ENCODE measurements at regions not wholly inside any gene's neighbourhood (a gene's known extent, or its start where the extent isn't known, plus 50 kb on each side); places are given as distances from the start of the nearest gene placed in this dataset.

- CTCF ChIA-PET, result no interaction called here
- DNase-seq (ENCODE audit: extremely low spot score), result no peak
- TF ChIP-seq, protein P1, sequence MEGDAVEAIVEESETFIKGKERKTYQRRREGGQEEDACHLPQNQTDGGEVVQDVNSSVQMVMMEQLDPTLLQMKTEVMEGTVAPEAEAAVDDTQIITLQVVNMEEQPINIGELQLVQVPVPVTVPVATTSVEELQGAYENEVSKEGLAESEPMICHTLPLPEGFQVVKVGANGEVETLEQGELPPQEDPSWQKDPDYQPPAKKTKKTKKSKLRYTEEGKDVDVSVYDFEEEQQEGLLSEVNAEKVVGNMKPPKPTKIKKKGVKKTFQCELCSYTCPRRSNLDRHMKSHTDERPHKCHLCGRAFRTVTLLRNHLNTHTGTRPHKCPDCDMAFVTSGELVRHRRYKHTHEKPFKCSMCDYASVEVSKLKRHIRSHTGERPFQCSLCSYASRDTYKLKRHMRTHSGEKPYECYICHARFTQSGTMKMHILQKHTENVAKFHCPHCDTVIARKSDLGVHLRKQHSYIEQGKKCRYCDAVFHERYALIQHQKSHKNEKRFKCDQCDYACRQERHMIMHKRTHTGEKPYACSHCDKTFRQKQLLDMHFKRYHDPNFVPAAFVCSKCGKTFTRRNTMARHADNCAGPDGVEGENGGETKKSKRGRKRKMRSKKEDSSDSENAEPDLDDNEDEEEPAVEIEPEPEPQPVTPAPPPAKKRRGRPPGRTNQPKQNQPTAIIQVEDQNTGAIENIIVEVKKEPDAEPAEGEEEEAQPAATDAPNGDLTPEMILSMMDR (IDR thresholded peaks at IDR 0.05; ENCODE audit: control extremely low read depth, extremely low read depth, low read depth, missing control alignments), result no peak
- POLR2A ChIA-PET, result no interaction called here
These were observed 341.0 kb upstream of the CD180 start for GRCh38 chr5:67537439-67538148.

DNA sequence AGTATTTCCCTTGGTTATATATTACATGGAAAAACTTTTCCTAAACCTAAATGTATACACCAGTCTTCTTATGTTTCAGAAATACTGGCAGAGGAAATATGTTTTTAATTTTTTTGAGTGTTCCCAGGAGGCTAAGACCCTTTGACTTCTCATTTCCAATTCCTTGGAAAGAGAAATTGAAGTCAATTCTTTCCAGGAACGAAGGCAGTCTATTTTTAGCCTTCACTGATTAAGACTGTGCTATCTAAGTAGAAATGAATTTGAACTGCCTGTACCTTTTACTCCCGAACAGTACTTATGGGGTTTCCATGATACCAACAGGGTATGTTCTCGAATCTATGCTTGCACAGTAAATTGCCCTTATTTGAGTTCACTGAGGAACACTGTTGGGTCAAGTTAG, 340.3 kb upstream of the CD180 start:
- TF ChIP-seq, protein P1 (IDR thresholded peaks at IDR 0.05; ENCODE audit: control extremely low read depth, extremely low read depth, low read depth, missing control alignments), result no peak
- ChIA-PET POLR2A (no interaction called here), CTCF (no interaction called here)
- DNase-seq (ENCODE audit: extremely low spot score), result no peak

- ChIA-PET POLR2A (no interaction called here), CTCF (interaction anchor here (1.0 kb wide), 1 partner anchor 50 kb away, joined by 3 read pairs; no protein-coding TSS in a partner anchor)
- no peak for DNase-seq (ENCODE audit: extremely low spot score)
- TF ChIP-seq, protein P1 (IDR thresholded peaks at IDR 0.05; ENCODE audit: control extremely low read depth, extremely low read depth, low read depth, missing control alignments), result no peak
These were observed 334.1 kb upstream of the CD180 start for GRCh38 chr5:67530609-67531255.

- ChIA-PET POLR2A (no interaction called here), CTCF (interaction anchor here (1.0 kb wide), 1 partner anchor 50 kb away, joined by 3 read pairs; no protein-coding TSS in a partner anchor)
- TF ChIP-seq, protein P1 (IDR thresholded peaks at IDR 0.05; ENCODE audit: control extremely low read depth, extremely low read depth, low read depth, missing control alignments), result no peak
- DNase-seq (ENCODE audit: extremely low spot score), result no peak
These were observed 332.4 kb upstream of the CD180 start for GRCh38 chr5:67528953-67529352.

DNA sequence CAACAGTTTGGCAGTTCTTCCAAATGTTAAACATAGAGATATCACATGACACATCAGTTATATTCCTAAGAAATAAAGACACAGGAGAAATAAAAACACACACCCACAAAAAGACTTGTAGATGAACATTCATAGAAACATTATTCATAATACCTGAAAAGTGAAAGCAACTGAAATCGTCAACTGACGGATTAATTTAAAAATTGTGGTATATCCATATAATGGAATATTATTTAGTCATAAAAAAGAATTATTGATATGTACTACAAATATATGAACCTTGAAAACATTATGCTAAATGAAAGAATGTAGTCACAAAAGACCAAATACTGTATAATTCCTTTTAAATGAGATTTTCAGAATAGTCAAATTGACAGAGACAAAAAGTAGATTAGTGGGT, 330.2 kb upstream of the CD180 start:
- ChIA-PET POLR2A (no interaction called here), CTCF (no interaction called here)

GRCh38 chr5:67520161-67520908, 323.7 kb upstream of the CD180 start:
- DNase-seq (ENCODE audit: extremely low spot score), result no peak
- TF ChIP-seq, protein P1 (IDR thresholded peaks at IDR 0.05; ENCODE audit: control extremely low read depth, extremely low read depth, low read depth, missing control alignments), result no peak
- POLR2A ChIA-PET, result no interaction called here
- CTCF ChIA-PET, result no interaction called here

More for the DNA sequence above, 330.2 kb upstream of the CD180 start:
- DNase-seq (ENCODE audit: extremely low spot score), result no peak
- TF ChIP-seq, protein P1 (IDR thresholded peaks at IDR 0.05; ENCODE audit: control extremely low read depth, extremely low read depth, low read depth, missing control alignments), result no peak

All from GM10248 (cell line).